ENCODE measurements at regions not wholly inside any gene's neighbourhood (a gene's known extent, or its start where the extent isn't known, plus 50 kb on each side); places are given as distances from the start of the nearest gene placed in this dataset.

DNA sequence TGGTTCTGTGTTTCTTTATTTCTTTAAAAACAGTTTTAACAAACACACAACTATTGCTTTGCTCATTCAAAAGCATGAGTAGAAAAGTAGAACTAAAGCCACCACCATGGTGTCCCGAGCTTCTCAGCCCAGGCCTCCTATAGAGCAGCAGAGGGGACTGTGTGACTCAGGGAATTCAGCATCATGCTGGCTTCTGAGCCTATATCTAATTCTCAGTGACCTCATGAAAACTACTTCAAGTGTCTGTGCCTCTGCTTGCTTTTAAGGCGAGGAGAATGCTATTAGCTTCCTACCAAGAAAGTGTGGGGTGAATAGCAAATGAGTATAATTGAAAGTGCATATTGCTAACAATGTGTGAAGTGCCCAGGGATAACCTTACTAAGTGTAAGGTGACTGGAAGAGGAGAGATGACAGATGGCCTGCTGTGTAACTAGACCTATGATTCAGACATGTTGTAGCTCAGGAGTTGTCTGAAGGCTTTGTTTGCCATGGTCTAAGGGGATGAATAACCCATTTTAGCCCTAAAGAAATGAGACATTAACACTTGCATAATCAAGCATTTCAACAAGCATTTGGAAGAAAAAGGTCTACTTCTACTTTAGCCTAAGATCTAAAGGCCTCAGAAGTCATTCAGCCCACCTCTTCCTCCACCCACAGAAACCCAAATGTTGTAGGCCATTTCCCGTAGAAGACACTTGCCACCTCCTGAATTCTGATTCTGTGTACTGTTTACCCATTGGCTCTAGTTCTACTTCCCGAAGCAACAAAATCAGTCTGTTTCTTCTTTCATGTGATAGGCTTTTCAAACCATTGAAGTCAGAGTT, 121.5 kb upstream of the ARG1 start:
- no peak for TF ChIP-seq EZH2phosphoT487 (IDR thresholded peaks at IDR 0.05; ENCODE audit: low read depth)
- TF ChIP-seq, protein P1, sequence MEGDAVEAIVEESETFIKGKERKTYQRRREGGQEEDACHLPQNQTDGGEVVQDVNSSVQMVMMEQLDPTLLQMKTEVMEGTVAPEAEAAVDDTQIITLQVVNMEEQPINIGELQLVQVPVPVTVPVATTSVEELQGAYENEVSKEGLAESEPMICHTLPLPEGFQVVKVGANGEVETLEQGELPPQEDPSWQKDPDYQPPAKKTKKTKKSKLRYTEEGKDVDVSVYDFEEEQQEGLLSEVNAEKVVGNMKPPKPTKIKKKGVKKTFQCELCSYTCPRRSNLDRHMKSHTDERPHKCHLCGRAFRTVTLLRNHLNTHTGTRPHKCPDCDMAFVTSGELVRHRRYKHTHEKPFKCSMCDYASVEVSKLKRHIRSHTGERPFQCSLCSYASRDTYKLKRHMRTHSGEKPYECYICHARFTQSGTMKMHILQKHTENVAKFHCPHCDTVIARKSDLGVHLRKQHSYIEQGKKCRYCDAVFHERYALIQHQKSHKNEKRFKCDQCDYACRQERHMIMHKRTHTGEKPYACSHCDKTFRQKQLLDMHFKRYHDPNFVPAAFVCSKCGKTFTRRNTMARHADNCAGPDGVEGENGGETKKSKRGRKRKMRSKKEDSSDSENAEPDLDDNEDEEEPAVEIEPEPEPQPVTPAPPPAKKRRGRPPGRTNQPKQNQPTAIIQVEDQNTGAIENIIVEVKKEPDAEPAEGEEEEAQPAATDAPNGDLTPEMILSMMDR (IDR thresholded peaks at IDR 0.05; ENCODE audit: low read depth, low read length), result no peak
